IMR-90 (cell line): ENCODE measurements at regions not wholly inside any gene's neighbourhood (a gene's known extent, or its start where the extent isn't known, plus 50 kb on each side); places are given as distances from the start of the nearest gene placed in this dataset.

Experiments used
- BHLHE40 ChIP-seq: fragments of 150-350 bp; IDR thresholded peaks from 2 replicates; pipeline ENCODE4 v1.6.1; 2016; ENCODE audit warnings: mild to moderate bottlenecking, low read depth, low read length
- CEBPB ChIP-seq: IDR thresholded peaks from 2 replicates; pipeline ENCODE4 v1.6.1; 2012; ENCODE audit warnings: low read depth, low read length, improper control_type of control experiment
- CHD1 ChIP-seq: IDR thresholded peaks from 2 replicates; pipeline ENCODE4 v1.6.1; 2012; ENCODE audit warnings: low read depth, low read length, improper control_type of control experiment
- FOS ChIP-seq: fragments of 150-350 bp; IDR thresholded peaks from 2 replicates; pipeline ENCODE4 v1.6.1; 2016; ENCODE audit warnings: low read depth, low read length
- MAFK ChIP-seq: IDR thresholded peaks from 2 replicates; pipeline ENCODE4 v1.6.1; 2012; ENCODE audit warnings: low read depth, low read length, improper control_type of control experiment
- MXI1 ChIP-seq: IDR thresholded peaks from 2 replicates; pipeline ENCODE4 v1.6.1; 2012; ENCODE audit warnings: low read depth, mild to moderate bottlenecking, low read length, moderate library complexity, borderline replicate concordance
- POLR2A ChIP-seq: IDR thresholded peaks from 2 replicates; pipeline ENCODE4 v1.6.1; 2012; ENCODE audit warnings: mild to moderate bottlenecking, low read depth, low read length
- RAD21 ChIP-seq: IDR thresholded peaks from 2 replicates; pipeline ENCODE4 v1.6.1; 2012; ENCODE audit warnings: low read length, improper control_type of control experiment
- RCOR1 ChIP-seq: IDR thresholded peaks from 2 replicates; pipeline ENCODE4 v1.6.1; 2012; ENCODE audit warnings: mild to moderate bottlenecking, low read length, improper control_type of control experiment; ENCODE audit not compliant: insufficient replicate concordance
- RFX5 ChIP-seq: IDR thresholded peaks from 2 replicates; pipeline ENCODE4 v1.8.0; 2012; ENCODE audit warnings: low read depth, mild to moderate bottlenecking, low read length, moderate library complexity
- SMC3 ChIP-seq: fragments of 150-350 bp; IDR thresholded peaks from 2 replicates; pipeline ENCODE4 v1.6.1; 2016; ENCODE audit warnings: low read depth, mild to moderate bottlenecking, antibody characterized with exemption, low read length, moderate library complexity
- TF ChIP-seq, protein P1 (sequence below): conservative IDR thresholded peaks from 2 replicates; pipeline ENCODE4 v1.5.1; 2012; ENCODE audit warnings: mild to moderate bottlenecking, low read depth, low read length, improper control_type of control experiment
- TF ChIP-seq, protein P2 (sequence below): fragments of 150-350 bp; IDR thresholded peaks from 2 replicates; pipeline ENCODE4 v1.6.1; 2016; ENCODE audit warnings: low read depth, mild to moderate bottlenecking, low read length, moderate library complexity, borderline replicate concordance
- TF ChIP-seq, protein P3 (sequence below): fragments of 150-350 bp; IDR thresholded peaks from 2 replicates; pipeline ENCODE4 v1.6.1; 2017; ENCODE audit warnings: mild to moderate bottlenecking, antibody characterized with exemption, low read length, low read depth

DNA sequence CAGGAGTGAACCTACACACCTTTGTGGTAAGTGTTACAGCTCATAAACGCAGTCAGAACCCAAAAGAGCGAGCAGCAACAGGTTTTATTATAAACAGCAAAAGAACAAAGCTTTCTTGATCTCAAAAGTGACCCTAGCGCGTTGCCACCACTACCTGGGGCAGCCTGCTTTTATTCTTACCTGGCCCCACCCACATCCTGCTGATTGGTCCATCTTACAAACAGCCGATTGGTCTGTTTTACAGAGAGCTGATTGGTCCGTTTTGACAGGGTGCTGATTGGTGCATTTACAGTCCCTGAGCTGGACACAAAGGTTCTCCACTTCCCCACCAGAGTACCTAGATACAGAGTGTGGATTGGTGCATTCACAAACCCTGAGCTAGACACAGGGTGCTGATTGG, 143.1 kb downstream of the ARRDC4 start:
- TF ChIP-seq RCOR1 (no peak), POLR2A (no peak), MXI1 (no peak), RAD21 (no peak), BHLHE40 (no peak), CHD1 (no peak), MAFK (no peak), SMC3 (no peak), CEBPB (no peak), RFX5 (no peak), FOS (no peak)
- TF ChIP-seq, protein P1, sequence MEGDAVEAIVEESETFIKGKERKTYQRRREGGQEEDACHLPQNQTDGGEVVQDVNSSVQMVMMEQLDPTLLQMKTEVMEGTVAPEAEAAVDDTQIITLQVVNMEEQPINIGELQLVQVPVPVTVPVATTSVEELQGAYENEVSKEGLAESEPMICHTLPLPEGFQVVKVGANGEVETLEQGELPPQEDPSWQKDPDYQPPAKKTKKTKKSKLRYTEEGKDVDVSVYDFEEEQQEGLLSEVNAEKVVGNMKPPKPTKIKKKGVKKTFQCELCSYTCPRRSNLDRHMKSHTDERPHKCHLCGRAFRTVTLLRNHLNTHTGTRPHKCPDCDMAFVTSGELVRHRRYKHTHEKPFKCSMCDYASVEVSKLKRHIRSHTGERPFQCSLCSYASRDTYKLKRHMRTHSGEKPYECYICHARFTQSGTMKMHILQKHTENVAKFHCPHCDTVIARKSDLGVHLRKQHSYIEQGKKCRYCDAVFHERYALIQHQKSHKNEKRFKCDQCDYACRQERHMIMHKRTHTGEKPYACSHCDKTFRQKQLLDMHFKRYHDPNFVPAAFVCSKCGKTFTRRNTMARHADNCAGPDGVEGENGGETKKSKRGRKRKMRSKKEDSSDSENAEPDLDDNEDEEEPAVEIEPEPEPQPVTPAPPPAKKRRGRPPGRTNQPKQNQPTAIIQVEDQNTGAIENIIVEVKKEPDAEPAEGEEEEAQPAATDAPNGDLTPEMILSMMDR: no peak
- TF ChIP-seq, protein P2, sequence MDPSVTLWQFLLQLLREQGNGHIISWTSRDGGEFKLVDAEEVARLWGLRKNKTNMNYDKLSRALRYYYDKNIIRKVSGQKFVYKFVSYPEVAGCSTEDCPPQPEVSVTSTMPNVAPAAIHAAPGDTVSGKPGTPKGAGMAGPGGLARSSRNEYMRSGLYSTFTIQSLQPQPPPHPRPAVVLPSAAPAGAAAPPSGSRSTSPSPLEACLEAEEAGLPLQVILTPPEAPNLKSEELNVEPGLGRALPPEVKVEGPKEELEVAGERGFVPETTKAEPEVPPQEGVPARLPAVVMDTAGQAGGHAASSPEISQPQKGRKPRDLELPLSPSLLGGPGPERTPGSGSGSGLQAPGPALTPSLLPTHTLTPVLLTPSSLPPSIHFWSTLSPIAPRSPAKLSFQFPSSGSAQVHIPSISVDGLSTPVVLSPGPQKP: no peak
- TF ChIP-seq, protein P3, sequence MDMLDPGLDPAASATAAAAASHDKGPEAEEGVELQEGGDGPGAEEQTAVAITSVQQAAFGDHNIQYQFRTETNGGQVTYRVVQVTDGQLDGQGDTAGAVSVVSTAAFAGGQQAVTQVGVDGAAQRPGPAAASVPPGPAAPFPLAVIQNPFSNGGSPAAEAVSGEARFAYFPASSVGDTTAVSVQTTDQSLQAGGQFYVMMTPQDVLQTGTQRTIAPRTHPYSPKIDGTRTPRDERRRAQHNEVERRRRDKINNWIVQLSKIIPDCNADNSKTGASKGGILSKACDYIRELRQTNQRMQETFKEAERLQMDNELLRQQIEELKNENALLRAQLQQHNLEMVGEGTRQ: no peak
